ENCODE measurements at regions not wholly inside any gene's neighbourhood (a gene's known extent, or its start where the extent isn't known, plus 50 kb on each side); places are given as distances from the start of the nearest gene placed in this dataset.

- Histone ChIP-seq H3K27ac (replicated peaks) (no peak overlapping the region), H3K4me3 (replicated peaks; ENCODE audit: insufficient read depth, low read length) (no peak overlapping the region), H3K27me3 (ENCODE audit: insufficient read depth, poor library complexity, severe bottlenecking) (no peaks in the 10 kb centered on the region)
- TF ChIP-seq, protein P1, sequence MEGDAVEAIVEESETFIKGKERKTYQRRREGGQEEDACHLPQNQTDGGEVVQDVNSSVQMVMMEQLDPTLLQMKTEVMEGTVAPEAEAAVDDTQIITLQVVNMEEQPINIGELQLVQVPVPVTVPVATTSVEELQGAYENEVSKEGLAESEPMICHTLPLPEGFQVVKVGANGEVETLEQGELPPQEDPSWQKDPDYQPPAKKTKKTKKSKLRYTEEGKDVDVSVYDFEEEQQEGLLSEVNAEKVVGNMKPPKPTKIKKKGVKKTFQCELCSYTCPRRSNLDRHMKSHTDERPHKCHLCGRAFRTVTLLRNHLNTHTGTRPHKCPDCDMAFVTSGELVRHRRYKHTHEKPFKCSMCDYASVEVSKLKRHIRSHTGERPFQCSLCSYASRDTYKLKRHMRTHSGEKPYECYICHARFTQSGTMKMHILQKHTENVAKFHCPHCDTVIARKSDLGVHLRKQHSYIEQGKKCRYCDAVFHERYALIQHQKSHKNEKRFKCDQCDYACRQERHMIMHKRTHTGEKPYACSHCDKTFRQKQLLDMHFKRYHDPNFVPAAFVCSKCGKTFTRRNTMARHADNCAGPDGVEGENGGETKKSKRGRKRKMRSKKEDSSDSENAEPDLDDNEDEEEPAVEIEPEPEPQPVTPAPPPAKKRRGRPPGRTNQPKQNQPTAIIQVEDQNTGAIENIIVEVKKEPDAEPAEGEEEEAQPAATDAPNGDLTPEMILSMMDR (IDR thresholded peaks at IDR 0.05; ENCODE audit: insufficient read depth, low read length): no peak
- TF ChIP-seq GABPA (IDR thresholded peaks at IDR 0.05; ENCODE audit: low read depth) (no peak), SPI1 (IDR thresholded peaks at IDR 0.05; ENCODE audit: borderline replicate concordance, low read depth) (no peak), POLR2AphosphoS5 (IDR thresholded peaks at IDR 0.05; ENCODE audit: low read depth) (no peak)
- TF ChIP-seq, protein P2, sequence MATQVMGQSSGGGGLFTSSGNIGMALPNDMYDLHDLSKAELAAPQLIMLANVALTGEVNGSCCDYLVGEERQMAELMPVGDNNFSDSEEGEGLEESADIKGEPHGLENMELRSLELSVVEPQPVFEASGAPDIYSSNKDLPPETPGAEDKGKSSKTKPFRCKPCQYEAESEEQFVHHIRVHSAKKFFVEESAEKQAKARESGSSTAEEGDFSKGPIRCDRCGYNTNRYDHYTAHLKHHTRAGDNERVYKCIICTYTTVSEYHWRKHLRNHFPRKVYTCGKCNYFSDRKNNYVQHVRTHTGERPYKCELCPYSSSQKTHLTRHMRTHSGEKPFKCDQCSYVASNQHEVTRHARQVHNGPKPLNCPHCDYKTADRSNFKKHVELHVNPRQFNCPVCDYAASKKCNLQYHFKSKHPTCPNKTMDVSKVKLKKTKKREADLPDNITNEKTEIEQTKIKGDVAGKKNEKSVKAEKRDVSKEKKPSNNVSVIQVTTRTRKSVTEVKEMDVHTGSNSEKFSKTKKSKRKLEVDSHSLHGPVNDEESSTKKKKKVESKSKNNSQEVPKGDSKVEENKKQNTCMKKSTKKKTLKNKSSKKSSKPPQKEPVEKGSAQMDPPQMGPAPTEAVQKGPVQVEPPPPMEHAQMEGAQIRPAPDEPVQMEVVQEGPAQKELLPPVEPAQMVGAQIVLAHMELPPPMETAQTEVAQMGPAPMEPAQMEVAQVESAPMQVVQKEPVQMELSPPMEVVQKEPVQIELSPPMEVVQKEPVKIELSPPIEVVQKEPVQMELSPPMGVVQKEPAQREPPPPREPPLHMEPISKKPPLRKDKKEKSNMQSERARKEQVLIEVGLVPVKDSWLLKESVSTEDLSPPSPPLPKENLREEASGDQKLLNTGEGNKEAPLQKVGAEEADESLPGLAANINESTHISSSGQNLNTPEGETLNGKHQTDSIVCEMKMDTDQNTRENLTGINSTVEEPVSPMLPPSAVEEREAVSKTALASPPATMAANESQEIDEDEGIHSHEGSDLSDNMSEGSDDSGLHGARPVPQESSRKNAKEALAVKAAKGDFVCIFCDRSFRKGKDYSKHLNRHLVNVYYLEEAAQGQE (IDR thresholded peaks at IDR 0.05; ENCODE audit: insufficient replicate concordance, low read depth): no peak
- no peak for DNase-seq (ENCODE audit: low read depth in 1 of 2, low spot score in 1 of 2)
These were observed 134.5 kb downstream of the CPXCR1 start for GRCh38 chrX:88881536-88881935.

GRCh38 chrX:88883200-88883599 is 136.2 kb downstream of the CPXCR1 start:
- no peak for TF ChIP-seq POLR2AphosphoS5 (IDR thresholded peaks at IDR 0.05; ENCODE audit: low read depth)
- no peak overlapping the region for H3K4me3 ChIP-seq (replicated peaks; ENCODE audit: insufficient read depth, low read length)
- H3K27me3 ChIP-seq (ENCODE audit: insufficient read depth, poor library complexity, severe bottlenecking): no peaks in the 10 kb centered on the region
- no peak overlapping the region for H3K27ac ChIP-seq (replicated peaks)
- no peak for DNase-seq (ENCODE audit: low read depth in 1 of 2, low spot score in 1 of 2)

- no peaks in the 10 kb centered on the region for H3K27me3 ChIP-seq (ENCODE audit: insufficient read depth, poor library complexity, severe bottlenecking)
- no peak for DNase-seq (ENCODE audit: low read depth in 1 of 2, low spot score in 1 of 2)
- H3K4me3 ChIP-seq (replicated peaks; ENCODE audit: insufficient read depth, low read length): no peak overlapping the region
- H3K27ac ChIP-seq (replicated peaks): no peak overlapping the region
- TF ChIP-seq GABPA (IDR thresholded peaks at IDR 0.05; ENCODE audit: low read depth) (no peak), SPI1 (IDR thresholded peaks at IDR 0.05; ENCODE audit: borderline replicate concordance, low read depth) (no peak), POLR2AphosphoS5 (IDR thresholded peaks at IDR 0.05; ENCODE audit: low read depth) (no peak)
- TF ChIP-seq, protein P2 (IDR thresholded peaks at IDR 0.05; ENCODE audit: insufficient replicate concordance, low read depth): no peak
- TF ChIP-seq, protein P1 (IDR thresholded peaks at IDR 0.05; ENCODE audit: insufficient read depth, low read length): no peak
These were observed 139.9 kb downstream of the CPXCR1 start for GRCh38 chrX:88886908-88887307.

GRCh38 chrX:88903989-88904718 is 157.1 kb downstream of the CPXCR1 start:
- DNase-seq (ENCODE audit: low read depth in 1 of 2, low spot score in 1 of 2): no peak
- Histone ChIP-seq H3K4me3 (replicated peaks; ENCODE audit: insufficient read depth, low read length) (no peak overlapping the region), H3K27ac (replicated peaks) (no peak overlapping the region), H3K27me3 (ENCODE audit: insufficient read depth, poor library complexity, severe bottlenecking) (no peaks in the 10 kb centered on the region)
- TF ChIP-seq, protein P1 (IDR thresholded peaks at IDR 0.05; ENCODE audit: insufficient read depth, low read length): no peak
- TF ChIP-seq SPI1 (IDR thresholded peaks at IDR 0.05; ENCODE audit: borderline replicate concordance, low read depth): no peak
- TF ChIP-seq POLR2AphosphoS5 (IDR thresholded peaks at IDR 0.05; ENCODE audit: low read depth): no peak
- TF ChIP-seq, protein P2 (IDR thresholded peaks at IDR 0.05; ENCODE audit: insufficient replicate concordance, low read depth): no peak
- TF ChIP-seq GABPA (IDR thresholded peaks at IDR 0.05; ENCODE audit: low read depth): no peak

Data from HL-60 (cell line).